ENCODE measurements at regions not wholly inside any gene's neighbourhood (a gene's known extent, or its start where the extent isn't known, plus 50 kb on each side); places are given as distances from the start of the nearest gene placed in this dataset.

GRCh38 chr3:23055733-23056376 is 147.3 kb upstream of the UBE2E2 start:
- DNase-seq (ENCODE audit: low spot score) = no peak

GRCh38 chr3:23062582-23062981 is 140.5 kb upstream of the UBE2E2 start:
- DNase-seq (ENCODE audit: low spot score) = no peak

DNA sequence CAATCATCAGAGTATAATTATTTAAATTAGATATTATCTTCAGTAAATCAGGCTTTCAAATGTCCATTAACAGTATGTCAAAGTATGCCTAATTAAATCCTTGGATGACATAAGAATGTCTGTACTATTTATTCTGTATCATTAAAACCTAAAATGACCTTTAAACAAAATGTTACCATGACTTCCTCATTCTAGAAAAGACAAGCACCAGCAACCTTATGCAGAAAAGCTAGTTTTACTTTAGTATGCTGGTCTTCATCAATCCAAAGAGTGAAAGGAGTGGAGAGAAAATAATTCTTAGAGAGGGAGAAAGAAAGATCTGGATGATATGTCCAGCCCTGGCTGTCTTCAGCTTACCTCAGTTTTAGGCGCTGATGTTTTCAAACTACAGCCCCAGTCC is 140.1 kb upstream of the UBE2E2 start:
- no peak for DNase-seq (ENCODE audit: low spot score)

- DNase-seq (ENCODE audit: low spot score) = no peak
These were observed 136.0 kb upstream of the UBE2E2 start for GRCh38 chr3:23067116-23067515.

- DNase-seq (ENCODE audit: low spot score) = no peak
These were observed 135.0 kb upstream of the UBE2E2 start for GRCh38 chr3:23068016-23068728.

- DNase-seq (ENCODE audit: low spot score) = no peak
These were observed 131.8 kb upstream of the UBE2E2 start for GRCh38 chr3:23071296-23071695.

DNA sequence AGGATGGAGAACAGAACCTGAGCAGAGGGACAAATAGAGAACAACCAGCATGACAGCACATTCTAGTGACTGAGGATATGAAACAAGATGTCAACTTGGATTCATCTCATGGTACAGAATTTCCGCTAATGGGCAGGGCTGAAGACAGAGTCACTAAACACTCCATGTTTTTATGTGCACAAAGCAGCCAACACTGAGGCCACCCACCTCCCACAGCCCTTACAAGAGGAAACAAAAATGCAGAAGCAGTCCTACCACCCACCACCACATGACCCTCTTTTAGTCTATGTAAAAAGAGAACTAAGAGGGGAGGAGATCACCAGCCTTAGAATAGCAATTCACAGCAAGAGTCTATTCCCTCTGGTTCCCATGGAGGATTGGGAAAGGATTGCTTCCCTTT is 131.4 kb upstream of the UBE2E2 start:
- DNase-seq (ENCODE audit: low spot score) = no peak

- DNase-seq (ENCODE audit: low spot score) = no peak
These were observed 130.4 kb upstream of the UBE2E2 start for GRCh38 chr3:23072693-23073092.

GRCh38 chr3:23073724-23074305 is 129.3 kb upstream of the UBE2E2 start:
- DNase-seq (ENCODE audit: low spot score) = no peak

DNA sequence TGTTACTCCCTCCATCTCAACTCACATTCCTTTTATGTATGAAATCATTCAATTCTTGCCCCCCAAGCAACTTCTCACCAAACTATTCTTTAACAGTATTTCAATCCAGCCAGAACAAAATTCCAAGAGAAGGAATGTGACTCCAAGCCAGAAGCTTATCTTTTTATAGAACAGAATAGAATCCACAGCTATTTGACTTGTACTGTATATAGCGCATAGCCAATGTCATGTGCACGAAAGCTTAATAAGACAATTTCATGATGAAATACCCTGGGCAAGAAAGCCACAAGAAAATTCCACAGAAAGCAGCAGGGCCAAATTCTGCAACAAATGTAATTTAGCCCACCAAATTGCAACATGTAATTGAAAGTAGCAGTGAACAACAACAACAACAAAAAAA is 127.6 kb upstream of the UBE2E2 start:
- DNase-seq (ENCODE audit: low spot score) = no peak

DNA sequence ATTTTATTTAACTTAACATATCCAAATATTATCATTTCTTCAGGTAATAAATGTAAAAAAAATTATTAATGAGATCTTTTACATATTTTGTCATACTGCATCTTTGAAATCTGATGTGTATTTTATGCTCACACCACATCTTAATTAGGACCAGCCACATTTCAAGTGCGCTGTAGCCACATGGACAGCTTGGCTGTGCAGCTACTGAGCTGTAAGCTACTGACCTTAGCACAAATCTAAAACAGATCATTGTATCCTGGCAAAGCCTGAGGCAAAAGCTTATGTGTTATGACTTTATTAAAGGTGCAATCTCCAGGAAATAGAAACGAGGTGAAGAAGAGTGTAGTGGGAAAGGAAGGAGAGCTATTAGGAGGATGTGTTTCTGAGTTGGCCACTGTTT is 126.7 kb upstream of the UBE2E2 start:
- DNase-seq (ENCODE audit: low spot score) = no peak

GRCh38 chr3:23077126-23077525 is 126.0 kb upstream of the UBE2E2 start:
- DNase-seq (ENCODE audit: low spot score) = no peak

DNA sequence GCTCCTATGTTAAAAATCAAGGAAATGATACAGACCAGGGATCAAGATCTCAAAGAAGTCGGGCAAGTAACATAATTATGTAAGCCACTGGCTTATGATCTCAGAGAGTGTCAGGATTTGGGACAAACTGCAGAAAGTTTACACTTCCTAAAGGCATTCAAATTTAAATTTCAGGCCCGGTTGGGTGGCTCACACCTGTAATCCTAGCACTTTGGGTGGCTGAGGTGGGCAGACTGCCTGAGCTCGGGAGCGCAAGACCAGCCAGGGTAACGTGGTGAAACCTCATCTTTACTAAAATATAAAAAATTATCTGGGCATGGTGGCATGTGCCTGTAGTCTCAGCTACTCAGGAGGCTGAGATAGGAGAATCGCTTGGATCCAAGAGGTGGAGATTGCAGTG is 124.4 kb upstream of the UBE2E2 start:
- DNase-seq (ENCODE audit: low spot score) = no peak

GRCh38 chr3:23079976-23080375 is 123.2 kb upstream of the UBE2E2 start:
- no peak for DNase-seq (ENCODE audit: low spot score)

- DNase-seq (ENCODE audit: low spot score) = no peak
These were observed 119.4 kb upstream of the UBE2E2 start for GRCh38 chr3:23083701-23084100.

DNA sequence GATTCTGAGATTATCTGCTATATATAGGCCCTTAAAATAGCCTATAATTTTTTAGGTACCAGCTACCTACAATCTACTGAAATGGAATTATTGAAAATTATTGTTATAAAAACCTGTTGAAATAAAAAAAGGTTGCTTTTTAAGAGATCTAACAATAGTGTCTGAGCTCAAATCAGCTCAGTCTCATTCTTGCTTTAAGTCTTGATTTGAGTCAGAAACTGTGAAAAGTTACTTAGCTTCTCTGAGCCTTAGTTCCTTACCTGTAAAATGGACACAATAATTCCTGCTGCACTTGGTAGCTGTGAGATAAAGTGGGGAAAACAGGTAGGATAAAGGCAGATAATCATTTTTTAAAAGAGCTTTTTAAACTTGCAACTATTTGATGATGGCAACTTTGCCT is 118.8 kb upstream of the UBE2E2 start:
- DNase-seq (ENCODE audit: low spot score) = no peak

DNA sequence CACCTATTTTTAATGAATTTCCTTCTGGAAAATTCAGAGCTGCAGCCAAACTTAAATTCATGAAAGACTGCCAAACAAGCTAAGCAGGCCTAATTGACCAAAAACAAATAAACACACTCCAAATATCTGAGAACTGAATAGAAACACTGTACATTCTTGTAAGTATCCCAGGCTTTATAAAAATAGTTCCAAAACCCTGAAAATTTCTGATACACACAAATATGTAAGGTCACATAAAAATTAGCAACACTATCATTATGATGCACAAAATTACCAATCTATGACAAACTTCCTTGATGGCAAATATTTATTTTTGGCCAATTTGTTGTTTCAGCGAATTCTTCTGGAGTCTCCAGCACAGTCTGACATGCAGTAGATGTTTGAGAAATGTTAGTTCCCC is 117.9 kb upstream of the UBE2E2 start:
- DNase-seq (ENCODE audit: low spot score) = no peak

DNA sequence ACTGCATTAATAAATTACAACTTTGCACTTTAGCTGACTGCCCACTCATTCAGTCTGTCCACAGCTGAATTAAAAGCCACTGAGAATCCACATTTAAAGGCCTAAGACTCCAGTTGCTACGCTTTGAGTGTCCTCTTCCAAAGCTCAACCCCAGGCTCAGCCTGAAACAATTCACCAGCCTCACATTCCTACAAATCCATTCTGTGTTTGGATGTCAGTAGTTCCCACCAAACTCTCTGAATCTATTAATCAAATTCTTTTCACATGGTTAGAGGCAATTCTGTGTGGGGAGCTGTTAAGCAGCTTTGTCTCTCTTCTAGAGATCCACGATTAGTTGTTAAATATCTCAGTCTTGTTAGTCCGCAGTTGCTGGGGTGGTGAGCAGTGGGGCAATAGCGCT is 116.8 kb upstream of the UBE2E2 start:
- no peak for DNase-seq (ENCODE audit: low spot score)

GRCh38 chr3:23086831-23087230 is 116.3 kb upstream of the UBE2E2 start:
- DNase-seq (ENCODE audit: low spot score) = no peak

- DNase-seq (ENCODE audit: low spot score) = no peak
These were observed 108.7 kb upstream of the UBE2E2 start for GRCh38 chr3:23094412-23094811.

GRCh38 chr3:23094890-23095462 is 108.2 kb upstream of the UBE2E2 start:
- no peak for DNase-seq (ENCODE audit: low spot score)

- no peak for DNase-seq (ENCODE audit: low spot score)
These were observed 107.1 kb upstream of the UBE2E2 start for GRCh38 chr3:23096041-23096440.

- DNase-seq (ENCODE audit: low spot score) = no peak
These were observed 104.1 kb upstream of the UBE2E2 start for GRCh38 chr3:23099021-23099420.
